ENCODE measurements at regions not wholly inside any gene's neighbourhood (a gene's known extent, or its start where the extent isn't known, plus 50 kb on each side); places are given as distances from the start of the nearest gene placed in this dataset.
A peak's percentile ranks its signal among the peaks of the same experiment; 100 is the strongest.

DNA sequence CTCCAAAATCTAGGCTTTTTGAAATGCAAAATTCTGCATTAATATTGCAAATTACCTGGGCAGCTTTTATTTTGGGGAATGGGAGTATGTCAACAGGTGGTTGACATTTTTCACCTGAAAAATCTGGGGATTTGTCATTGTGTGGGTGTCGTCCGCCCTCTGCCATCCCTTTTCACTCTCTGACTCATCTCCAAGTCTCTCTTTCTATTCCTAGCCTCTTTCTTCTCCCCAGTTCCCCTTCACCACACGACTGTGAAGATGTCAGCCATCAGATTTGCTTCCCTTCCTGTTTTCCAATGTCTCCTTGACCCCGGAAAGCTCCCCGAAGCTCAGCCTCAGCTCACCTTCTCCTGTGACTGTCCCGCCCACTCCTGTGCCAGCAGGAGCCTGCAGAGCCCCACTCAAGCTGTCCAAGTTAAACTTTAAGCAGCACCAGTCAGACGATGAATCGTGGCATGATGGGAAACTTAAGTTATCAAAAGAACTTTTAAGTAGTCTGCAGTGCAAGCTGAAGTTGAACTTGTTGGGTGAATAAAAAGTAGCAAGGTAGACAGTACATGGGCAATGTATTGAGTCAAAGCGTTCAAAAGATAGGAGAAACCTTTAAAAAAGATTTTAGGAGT lies 590.2 kb downstream of the VRK1 start:
- Histone ChIP-seq H3K36me3 (ENCODE audit: control insufficient read depth in 4 of 4, insufficient read depth in 4 of 4, low read length in 4 of 4) (no peaks in the 10 kb centered on the region), H3K27ac (ENCODE audit: low read depth in 1 of 2, low read length in 1 of 2) (no peak overlapping the region), H3K4me3 (no peak overlapping the region), H3K27me3 (ENCODE audit: control insufficient read depth in 3 of 3, insufficient read depth in 3 of 3, low read length in 2 of 3) (no peaks in the 10 kb centered on the region), H3K9ac (ENCODE audit: insufficient read depth in 1 of 2, low read length in 2 of 2) (no peak overlapping the region), H3K9me3 (ENCODE audit: control insufficient read depth in 4 of 4, insufficient read depth in 3 of 4, low read length in 3 of 4) (peaks cover 0 to 3% (median 0%) of the 10 kb centered on the region in 4 donors), H3K4me1 (ENCODE audit: control insufficient read depth in 5 of 5, insufficient read depth in 5 of 5, low read length in 5 of 5) (peaks cover 0 to 6% (median 4%) of the 10 kb centered on the region in 5 donors)
- TF ChIP-seq, protein P1, sequence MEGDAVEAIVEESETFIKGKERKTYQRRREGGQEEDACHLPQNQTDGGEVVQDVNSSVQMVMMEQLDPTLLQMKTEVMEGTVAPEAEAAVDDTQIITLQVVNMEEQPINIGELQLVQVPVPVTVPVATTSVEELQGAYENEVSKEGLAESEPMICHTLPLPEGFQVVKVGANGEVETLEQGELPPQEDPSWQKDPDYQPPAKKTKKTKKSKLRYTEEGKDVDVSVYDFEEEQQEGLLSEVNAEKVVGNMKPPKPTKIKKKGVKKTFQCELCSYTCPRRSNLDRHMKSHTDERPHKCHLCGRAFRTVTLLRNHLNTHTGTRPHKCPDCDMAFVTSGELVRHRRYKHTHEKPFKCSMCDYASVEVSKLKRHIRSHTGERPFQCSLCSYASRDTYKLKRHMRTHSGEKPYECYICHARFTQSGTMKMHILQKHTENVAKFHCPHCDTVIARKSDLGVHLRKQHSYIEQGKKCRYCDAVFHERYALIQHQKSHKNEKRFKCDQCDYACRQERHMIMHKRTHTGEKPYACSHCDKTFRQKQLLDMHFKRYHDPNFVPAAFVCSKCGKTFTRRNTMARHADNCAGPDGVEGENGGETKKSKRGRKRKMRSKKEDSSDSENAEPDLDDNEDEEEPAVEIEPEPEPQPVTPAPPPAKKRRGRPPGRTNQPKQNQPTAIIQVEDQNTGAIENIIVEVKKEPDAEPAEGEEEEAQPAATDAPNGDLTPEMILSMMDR (IDR thresholded peaks at IDR 0.05; ENCODE audit: control extremely low read depth, extremely low read depth) = no peak
- WGBS, 2 donors = 47 to 69% methylated on average over 9 of the region's 9 CpGs
- ATAC-seq (ENCODE audit: insufficient read depth, low FRiP score) = no peak
- DNase-seq = peak; percentile 25 to 59 (median 32)

DNA sequence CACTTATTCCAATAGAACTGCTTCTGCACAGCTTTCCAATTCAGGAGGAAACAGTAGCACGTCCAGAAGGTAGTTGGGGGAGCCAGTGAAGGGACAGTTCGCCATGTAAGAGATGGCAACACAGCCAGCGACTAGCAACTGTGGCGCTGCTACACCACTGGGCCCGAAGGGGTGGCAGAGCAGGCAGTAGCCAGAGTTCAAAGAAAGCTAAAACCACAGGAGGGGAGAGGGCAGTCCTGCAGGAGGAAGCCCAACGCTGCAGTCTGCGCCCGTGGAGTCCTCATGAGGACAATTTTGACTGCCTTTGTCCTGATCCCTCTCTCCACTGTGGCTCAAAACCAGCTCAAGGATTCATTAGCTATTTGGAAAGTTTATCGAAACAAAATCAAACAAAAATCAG lies 591.2 kb downstream of the VRK1 start:
- no peak for ATAC-seq (ENCODE audit: insufficient read depth, low FRiP score)
- WGBS, 2 donors = 49 to 68% methylated on average over 9 of the region's 9 CpGs
- no peak overlapping the region for H3K9ac ChIP-seq (ENCODE audit: insufficient read depth in 1 of 2, low read length in 2 of 2)
- no peak overlapping the region for H3K27ac ChIP-seq (ENCODE audit: low read depth in 1 of 2, low read length in 1 of 2)
- H3K4me1 ChIP-seq (ENCODE audit: control insufficient read depth in 5 of 5, insufficient read depth in 5 of 5, low read length in 5 of 5) = peaks cover 0 to 12% (median 4%) of the 10 kb centered on the region in 5 donors
- no peaks in the 10 kb centered on the region for H3K36me3 ChIP-seq (ENCODE audit: control insufficient read depth in 4 of 4, insufficient read depth in 4 of 4, low read length in 4 of 4)
- no peak overlapping the region for H3K4me3 ChIP-seq
- no peaks in the 10 kb centered on the region for H3K27me3 ChIP-seq (ENCODE audit: control insufficient read depth in 3 of 3, insufficient read depth in 3 of 3, low read length in 2 of 3)
- TF ChIP-seq, protein P1 (IDR thresholded peaks at IDR 0.05; ENCODE audit: control extremely low read depth, extremely low read depth) = no peak
- DNase-seq = no peak
- H3K9me3 ChIP-seq (ENCODE audit: control insufficient read depth in 4 of 4, insufficient read depth in 3 of 4, low read length in 3 of 4) = peaks cover 0 to 3% (median 0%) of the 10 kb centered on the region in 4 donors

DNA sequence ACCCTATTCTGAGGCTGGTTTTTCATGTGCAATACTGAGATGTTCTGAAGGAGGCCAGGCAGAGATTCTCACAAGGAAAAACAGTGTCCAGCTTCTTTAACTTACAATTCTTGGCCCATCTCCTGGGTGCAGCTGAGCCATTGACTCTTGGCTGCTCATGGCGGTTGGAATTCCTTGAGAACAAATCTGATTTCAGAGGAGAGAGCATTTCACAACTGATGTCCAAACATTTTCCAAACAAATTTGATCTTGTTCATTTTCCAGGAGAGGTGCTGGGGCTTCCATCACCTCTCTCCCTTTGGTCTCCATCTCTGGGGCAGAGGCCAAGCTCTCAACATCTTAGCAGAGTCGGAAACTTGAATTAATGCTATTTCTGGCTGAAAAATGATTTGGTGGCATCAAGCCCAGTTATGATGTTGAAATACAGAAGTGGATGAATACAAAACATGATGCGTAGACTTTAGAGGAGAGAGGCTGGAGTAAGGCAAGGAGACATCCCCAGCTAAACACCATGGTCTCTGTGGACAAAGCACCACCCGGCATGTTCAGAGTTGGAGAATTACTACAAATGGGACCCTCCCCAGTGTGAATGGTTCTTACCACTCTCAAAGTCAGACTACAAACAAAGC lies 593.0 kb downstream of the VRK1 start:
- no peak for ATAC-seq (ENCODE audit: insufficient read depth, low FRiP score)
- WGBS, 2 donors = 71 to 83% methylated on average over 4 of the region's 4 CpGs

More for the DNA sequence above, 593.0 kb downstream of the VRK1 start:
- no peak overlapping the region for H3K4me3 ChIP-seq
- H3K9me3 ChIP-seq (ENCODE audit: control insufficient read depth in 4 of 4, insufficient read depth in 3 of 4, low read length in 3 of 4) = peaks cover 0 to 2% (median 0%) of the 10 kb centered on the region in 4 donors
- DNase-seq = peak; percentile 72 to 92 (median 86)
- no peaks in the 10 kb centered on the region for H3K27me3 ChIP-seq (ENCODE audit: control insufficient read depth in 3 of 3, insufficient read depth in 3 of 3, low read length in 2 of 3)
- TF ChIP-seq, protein P1 (IDR thresholded peaks at IDR 0.05; ENCODE audit: control extremely low read depth, extremely low read depth) = no peak
- H3K9ac ChIP-seq (ENCODE audit: insufficient read depth in 1 of 2, low read length in 2 of 2) = no peak overlapping the region
- H3K27ac ChIP-seq (ENCODE audit: low read depth in 1 of 2, low read length in 1 of 2) = no peak overlapping the region
- peaks cover 0 to 12% (median 4%) of the 10 kb centered on the region in 5 donors for H3K4me1 ChIP-seq (ENCODE audit: control insufficient read depth in 5 of 5, insufficient read depth in 5 of 5, low read length in 5 of 5)
- no peaks in the 10 kb centered on the region for H3K36me3 ChIP-seq (ENCODE audit: control insufficient read depth in 4 of 4, insufficient read depth in 4 of 4, low read length in 4 of 4)

Measured in lung (tissue), 11 donors.